Vagina (tissue), 2 donors: ENCODE measurements at regions not wholly inside any gene's neighbourhood (a gene's known extent, or its start where the extent isn't known, plus 50 kb on each side); places are given as distances from the start of the nearest gene placed in this dataset.

Source experiments
- CTCF ChIP-seq, 3 experiments: fragments of 450-650 bp in 2 of 3; fragments of 200-600 bp in 1 of 3; sonication (generic) in 1 of 3; IDR thresholded peaks; one replicate each; pipeline ENCODE4 v1.5.1; 2017 to 2019; ENCODE audit warnings: antibody characterized with exemption in 3 of 3, mild to moderate bottlenecking in 2 of 3, moderate library complexity in 2 of 3
- POLR2AphosphoS5 ChIP-seq, 2 donors: sonication (generic); formaldehyde crosslinking; IDR thresholded peaks; one replicate each; pipeline ENCODE4 v1.9.0; 2017; ENCODE audit warnings: antibody characterized with exemption in 2 of 2, mild to moderate bottlenecking in 2 of 2, low read depth in 1 of 2; ENCODE audit not compliant: insufficient read depth in 1 of 2

GRCh38 chr6:139655783-139656705 is 281.6 kb upstream of the CITED2 start:
- TF ChIP-seq POLR2AphosphoS5 (IDR thresholded peaks at IDR 0.05; ENCODE audit: insufficient read depth in 1 of 2, low read depth in 1 of 2) (no peak), CTCF (IDR thresholded peaks at IDR 0.05) (no peak)
